ENCODE measurements at regions not wholly inside any gene's neighbourhood (a gene's known extent, or its start where the extent isn't known, plus 50 kb on each side); places are given as distances from the start of the nearest gene placed in this dataset.

- no peak for TF ChIP-seq CTCF (IDR thresholded peaks at IDR 0.05)
- no peak for TF ChIP-seq POLR2A (IDR thresholded peaks at IDR 0.05)
Measured at GRCh38 chr7:88689821-88690220, 69.7 kb upstream of the ZNF804B start.
